ENCODE measurements at regions not wholly inside any gene's neighbourhood (a gene's known extent, or its start where the extent isn't known, plus 50 kb on each side); places are given as distances from the start of the nearest gene placed in this dataset.

GRCh38 chr3:88912294-88912877, 195.0 kb upstream of the EPHA3 start:
- TF ChIP-seq FOXM1 (IDR thresholded peaks at IDR 0.05; ENCODE audit: borderline replicate concordance) (no peak), SP1 (IDR thresholded peaks at IDR 0.05) (no peak), BHLHE40 (IDR thresholded peaks at IDR 0.05; ENCODE audit: borderline replicate concordance) (no peak)

Data from HEK293T (cell line).